Loucy (cell line): ENCODE measurements at regions not wholly inside any gene's neighbourhood (a gene's known extent, or its start where the extent isn't known, plus 50 kb on each side); places are given as distances from the start of the nearest gene placed in this dataset.

Source experiments
- CTCF ChIP-seq: fragments of 200-600 bp; sonication (generic); conservative IDR thresholded peaks from 2 replicates; pipeline ENCODE4 v1.5.1; 2014; ENCODE audit warnings: mild to moderate bottlenecking, antibody characterized with exemption, low read length
- EZH2phosphoT487 ChIP-seq: fragments of 200-600 bp; IDR thresholded peaks from 2 replicates; pipeline ENCODE4 v1.6.1; 2018; ENCODE audit warnings: antibody characterized with exemption, mild to moderate bottlenecking, moderate library complexity, borderline replicate concordance

DNA sequence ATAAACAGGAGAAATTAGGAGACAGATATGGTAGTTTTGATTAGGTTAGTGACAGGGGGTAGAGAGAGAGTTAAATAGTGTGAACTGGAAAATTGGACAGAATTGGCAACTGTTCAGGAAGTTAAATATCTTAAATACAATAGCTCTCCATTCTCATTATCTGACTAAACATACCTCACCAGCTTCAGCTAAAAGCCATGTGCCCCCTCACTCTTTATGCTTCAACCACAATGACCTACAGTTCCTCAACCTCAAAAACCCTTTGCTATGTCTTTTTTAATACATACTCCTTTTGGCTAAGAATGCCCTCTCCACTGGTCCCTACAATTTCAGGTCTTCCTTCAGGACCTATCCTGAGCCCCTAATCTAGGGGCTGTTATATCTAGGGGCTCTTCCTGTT, 740.2 kb upstream of the ZEB2 start:
- TF ChIP-seq CTCF (no peak), EZH2phosphoT487 (no peak)
